ENCODE measurements at regions not wholly inside any gene's neighbourhood (a gene's known extent, or its start where the extent isn't known, plus 50 kb on each side); places are given as distances from the start of the nearest gene placed in this dataset.

DNA sequence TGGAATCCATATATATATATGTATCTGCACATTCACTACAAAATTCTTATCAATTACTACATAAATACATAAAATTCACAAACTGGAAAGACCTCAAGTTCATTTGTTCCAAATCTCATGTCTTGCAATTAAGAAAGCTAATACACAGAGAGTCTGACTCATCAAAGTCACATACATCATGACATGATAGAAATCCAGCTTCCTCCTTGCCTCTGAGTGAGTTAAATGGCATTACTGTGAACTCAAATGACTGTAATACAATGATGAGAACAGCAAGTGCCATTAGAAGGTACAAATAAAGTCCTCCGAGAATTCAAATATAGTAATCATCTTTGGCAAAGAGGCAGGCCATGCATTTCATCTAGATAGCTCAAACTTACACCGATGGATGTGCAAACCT, 55.1 kb upstream of the AGTR1 start:
- no peak for DNase-seq (ENCODE audit: low spot score)

GRCh38 chr3:148643389-148643840, 54.3 kb upstream of the AGTR1 start:
- no peak for DNase-seq (ENCODE audit: low spot score)

DNA sequence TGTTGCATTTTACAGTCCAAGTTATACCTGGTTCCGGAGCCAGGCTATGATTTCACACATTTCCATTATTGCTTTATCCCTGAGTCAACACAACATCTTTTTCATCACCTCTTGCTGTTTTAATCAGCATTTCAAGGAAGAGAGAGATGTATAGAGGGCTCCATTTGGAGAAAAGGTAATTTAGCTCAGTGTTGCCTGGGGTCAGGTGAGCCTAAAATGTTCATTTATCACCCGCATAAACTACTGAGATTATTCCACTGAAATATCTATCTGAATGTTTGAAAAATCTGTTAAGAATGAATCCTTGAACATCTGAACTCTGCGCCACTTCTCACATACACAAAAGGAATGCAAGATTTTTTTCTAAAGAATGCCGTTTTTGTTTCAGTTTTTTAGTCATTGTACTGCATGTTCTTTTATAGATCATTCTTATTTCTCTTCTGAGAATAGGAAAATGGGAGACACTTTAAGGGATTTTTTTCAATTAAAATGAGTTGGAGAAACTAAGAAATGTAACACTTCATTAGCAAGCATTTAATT, 51.5 kb upstream of the AGTR1 start:
- no peak for DNase-seq (ENCODE audit: low spot score)

All from cerebellar cortex (tissue), 1 donor.